RPMI8226 (cell line): ENCODE measurements at regions not wholly inside any gene's neighbourhood (a gene's known extent, or its start where the extent isn't known, plus 50 kb on each side); places are given as distances from the start of the nearest gene placed in this dataset.
A peak's percentile ranks its signal among the peaks of the same experiment; 100 is the strongest.
"Not testable (repeated sequence)": the region's sequence is repeated elsewhere in the genome, so short reads cannot be mapped to it uniquely, and the experiment has no call there.

Source experiments
- DNase-seq: peaks from one replicate; pipeline ENCODE4 v3.0.0-alpha.2; 2015

- DNase-seq, result no peak
These were observed 157.5 kb downstream of the ZFP36L2 start for GRCh38 chr2:43068631-43069517.

- DNase-seq, result no peak
These were observed 158.3 kb downstream of the ZFP36L2 start for GRCh38 chr2:43068041-43068533.

- no peak for DNase-seq
These were observed 159.0 kb downstream of the ZFP36L2 start for GRCh38 chr2:43067254-43068040.

- DNase-seq, result not testable (repeated sequence)
These were observed 159.7 kb downstream of the ZFP36L2 start for GRCh38 chr2:43066541-43067253.

- DNase-seq, result no peak
These were observed 160.5 kb downstream of the ZFP36L2 start for GRCh38 chr2:43065871-43066270.

- DNase-seq, result no peak
These were observed 161.4 kb downstream of the ZFP36L2 start for GRCh38 chr2:43065036-43065435.

GRCh38 chr2:43063096-43063495 lies 163.3 kb downstream of the ZFP36L2 start:
- DNase-seq, result not testable (repeated sequence)

GRCh38 chr2:43062058-43062457 lies 164.3 kb downstream of the ZFP36L2 start:
- no peak for DNase-seq

- no peak for DNase-seq
These were observed 165.9 kb downstream of the ZFP36L2 start for GRCh38 chr2:43060390-43061016.

GRCh38 chr2:43059183-43059897 lies 167.1 kb downstream of the ZFP36L2 start:
- peak; percentile 94 for DNase-seq

- no peak for DNase-seq
These were observed 167.7 kb downstream of the ZFP36L2 start for GRCh38 chr2:43058726-43059110.

GRCh38 chr2:43057742-43058725 lies 168.4 kb downstream of the ZFP36L2 start:
- DNase-seq, result no peak

GRCh38 chr2:43057026-43057741 lies 169.2 kb downstream of the ZFP36L2 start:
- DNase-seq, result peak; percentile 85

- no peak for DNase-seq
These were observed 170.4 kb downstream of the ZFP36L2 start for GRCh38 chr2:43055985-43056384.

- DNase-seq, result no peak
These were observed 171.1 kb downstream of the ZFP36L2 start for GRCh38 chr2:43055086-43055912.

GRCh38 chr2:43054367-43054766 lies 172.0 kb downstream of the ZFP36L2 start:
- no peak for DNase-seq

GRCh38 chr2:43052944-43053306 lies 173.5 kb downstream of the ZFP36L2 start:
- DNase-seq, result no peak

GRCh38 chr2:43052204-43052943 lies 174.0 kb downstream of the ZFP36L2 start:
- DNase-seq, result no peak
